ENCODE measurements at regions not wholly inside any gene's neighbourhood (a gene's known extent, or its start where the extent isn't known, plus 50 kb on each side); places are given as distances from the start of the nearest gene placed in this dataset.

DNA sequence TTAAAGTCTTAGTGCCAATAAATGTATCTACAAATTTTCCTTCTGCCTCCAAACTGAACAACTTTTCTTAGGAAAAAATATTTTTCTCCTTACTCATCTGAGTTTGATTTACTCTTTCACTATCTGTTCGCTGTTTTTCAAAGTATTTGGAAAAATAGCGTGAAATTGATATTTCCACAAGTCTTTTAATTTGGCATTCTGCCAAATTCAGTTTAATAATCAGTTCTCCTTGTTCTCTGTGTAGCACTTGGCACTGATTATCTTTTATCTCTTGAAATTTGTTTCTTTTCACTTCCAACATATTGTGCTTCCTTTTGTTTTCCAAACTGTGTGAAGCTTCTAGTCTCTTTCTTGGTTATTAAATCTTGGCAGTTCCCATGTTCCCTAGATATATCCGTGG, 559.8 kb downstream of the RPL10L start:
- no peak for DNase-seq (ENCODE audit: low read depth)
- H3K4me3 ChIP-seq (ENCODE audit: low read length), result no peak overlapping the region
- TF ChIP-seq, protein P1, sequence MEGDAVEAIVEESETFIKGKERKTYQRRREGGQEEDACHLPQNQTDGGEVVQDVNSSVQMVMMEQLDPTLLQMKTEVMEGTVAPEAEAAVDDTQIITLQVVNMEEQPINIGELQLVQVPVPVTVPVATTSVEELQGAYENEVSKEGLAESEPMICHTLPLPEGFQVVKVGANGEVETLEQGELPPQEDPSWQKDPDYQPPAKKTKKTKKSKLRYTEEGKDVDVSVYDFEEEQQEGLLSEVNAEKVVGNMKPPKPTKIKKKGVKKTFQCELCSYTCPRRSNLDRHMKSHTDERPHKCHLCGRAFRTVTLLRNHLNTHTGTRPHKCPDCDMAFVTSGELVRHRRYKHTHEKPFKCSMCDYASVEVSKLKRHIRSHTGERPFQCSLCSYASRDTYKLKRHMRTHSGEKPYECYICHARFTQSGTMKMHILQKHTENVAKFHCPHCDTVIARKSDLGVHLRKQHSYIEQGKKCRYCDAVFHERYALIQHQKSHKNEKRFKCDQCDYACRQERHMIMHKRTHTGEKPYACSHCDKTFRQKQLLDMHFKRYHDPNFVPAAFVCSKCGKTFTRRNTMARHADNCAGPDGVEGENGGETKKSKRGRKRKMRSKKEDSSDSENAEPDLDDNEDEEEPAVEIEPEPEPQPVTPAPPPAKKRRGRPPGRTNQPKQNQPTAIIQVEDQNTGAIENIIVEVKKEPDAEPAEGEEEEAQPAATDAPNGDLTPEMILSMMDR (conservative IDR thresholded peaks at IDR 0.05; ENCODE audit: low read depth, low read length), result no peak

DNA sequence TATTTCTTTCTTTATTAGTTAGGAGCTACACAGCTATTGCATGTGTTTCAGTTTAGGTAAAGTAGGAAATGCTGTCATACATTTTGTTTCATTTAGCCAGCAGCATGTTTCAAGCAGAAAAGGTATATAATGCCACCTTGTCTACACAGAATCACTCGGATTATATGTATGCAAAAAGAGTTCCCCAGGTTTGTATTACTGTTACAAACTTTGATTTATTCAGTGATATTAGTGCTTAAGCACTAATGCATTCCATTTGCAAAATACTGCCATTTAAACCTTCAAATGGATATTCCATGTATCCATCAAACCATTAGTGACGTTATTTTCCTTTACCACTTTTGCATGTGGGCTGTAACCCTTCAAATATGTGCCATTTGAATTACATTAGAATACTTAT, 564.0 kb downstream of the RPL10L start:
- DNase-seq (ENCODE audit: low read depth), result no peak
- TF ChIP-seq, protein P1 (conservative IDR thresholded peaks at IDR 0.05; ENCODE audit: low read depth, low read length), result no peak
- no peak overlapping the region for H3K4me3 ChIP-seq (ENCODE audit: low read length)

GRCh38 chr14:46074061-46074460, 577.5 kb downstream of the RPL10L start:
- no peak for DNase-seq (ENCODE audit: low read depth)
- TF ChIP-seq, protein P1 (conservative IDR thresholded peaks at IDR 0.05; ENCODE audit: low read depth, low read length), result no peak
- H3K4me3 ChIP-seq (ENCODE audit: low read length), result no peak overlapping the region

GRCh38 chr14:46063872-46064271, 587.7 kb downstream of the RPL10L start:
- TF ChIP-seq, protein P1 (conservative IDR thresholded peaks at IDR 0.05; ENCODE audit: low read depth, low read length), result no peak
- no peak for DNase-seq (ENCODE audit: low read depth)
- no peak overlapping the region for H3K4me3 ChIP-seq (ENCODE audit: low read length)

GRCh38 chr14:46058964-46059563, 592.5 kb downstream of the RPL10L start:
- DNase-seq (ENCODE audit: low read depth), result no peak
- no peak overlapping the region for H3K4me3 ChIP-seq (ENCODE audit: low read length)
- TF ChIP-seq, protein P1 (conservative IDR thresholded peaks at IDR 0.05; ENCODE audit: low read depth, low read length), result no peak

- TF ChIP-seq, protein P1 (conservative IDR thresholded peaks at IDR 0.05; ENCODE audit: low read depth, low read length), result no peak
- no peak overlapping the region for H3K4me3 ChIP-seq (ENCODE audit: low read length)
- DNase-seq (ENCODE audit: low read depth), result no peak
Measured at GRCh38 chr14:46057799-46058198, 593.8 kb downstream of the RPL10L start.

GRCh38 chr14:46054526-46054925, 597.1 kb downstream of the RPL10L start:
- TF ChIP-seq, protein P1 (conservative IDR thresholded peaks at IDR 0.05; ENCODE audit: low read depth, low read length), result no peak
- H3K4me3 ChIP-seq (ENCODE audit: low read length), result no peak overlapping the region
- peak; percentile 84 for DNase-seq (ENCODE audit: low read depth)
